ENCODE measurements at regions not wholly inside any gene's neighbourhood (a gene's known extent, or its start where the extent isn't known, plus 50 kb on each side); places are given as distances from the start of the nearest gene placed in this dataset.

- no peak for TF ChIP-seq CTCF (IDR thresholded peaks at IDR 0.05)
- Histone ChIP-seq H3K4me1 (no peaks in the 10 kb centered on the region), H3K4me3 (no peak overlapping the region), H3K9me3 (peaks cover 0 to 5% of the 10 kb centered on the region in 2 donors), H3K27me3 (no peaks in the 10 kb centered on the region), H3K36me3 (no peaks in the 10 kb centered on the region), H3K27ac (no peak overlapping the region)
- DNase-seq (ENCODE audit: low spot score): no peak
Observed at GRCh38 chr22:27131346-27131745, 474.0 kb downstream of the MIAT start.

GRCh38 chr22:27132400-27132799, 475.0 kb downstream of the MIAT start:
- Histone ChIP-seq H3K9me3 (peaks cover 0 to 13% of the 10 kb centered on the region in 2 donors), H3K27ac (no peak overlapping the region), H3K36me3 (no peaks in the 10 kb centered on the region), H3K27me3 (no peaks in the 10 kb centered on the region), H3K4me1 (no peaks in the 10 kb centered on the region), H3K4me3 (no peak overlapping the region)
- DNase-seq (ENCODE audit: low spot score): no peak
- TF ChIP-seq CTCF (IDR thresholded peaks at IDR 0.05): no peak

GRCh38 chr22:27133019-27133431, 475.6 kb downstream of the MIAT start:
- Histone ChIP-seq H3K27ac (no peak overlapping the region), H3K27me3 (no peaks in the 10 kb centered on the region), H3K36me3 (no peaks in the 10 kb centered on the region), H3K4me1 (no peaks in the 10 kb centered on the region), H3K9me3 (peaks cover 0 to 13% of the 10 kb centered on the region in 2 donors), H3K4me3 (no peak overlapping the region)
- no peak for DNase-seq (ENCODE audit: low spot score)
- no peak for TF ChIP-seq CTCF (IDR thresholded peaks at IDR 0.05)

- no peak for DNase-seq (ENCODE audit: low spot score)
- H3K4me1 ChIP-seq: no peaks in the 10 kb centered on the region
- H3K27ac ChIP-seq: no peak overlapping the region
- no peaks in the 10 kb centered on the region for H3K36me3 ChIP-seq
- H3K9me3 ChIP-seq: peaks cover 0 to 13% of the 10 kb centered on the region in 2 donors
- TF ChIP-seq CTCF (IDR thresholded peaks at IDR 0.05): no peak
- no peaks in the 10 kb centered on the region for H3K27me3 ChIP-seq
- no peak overlapping the region for H3K4me3 ChIP-seq
Observed at GRCh38 chr22:27133681-27134314, 476.4 kb downstream of the MIAT start.

- no peak for TF ChIP-seq CTCF (IDR thresholded peaks at IDR 0.05)
- no peak overlapping the region for H3K27ac ChIP-seq
- DNase-seq (ENCODE audit: low spot score): peak; percentile 87
- no peaks in the 10 kb centered on the region for H3K27me3 ChIP-seq
- no peaks in the 10 kb centered on the region for H3K4me1 ChIP-seq
- no peaks in the 10 kb centered on the region for H3K36me3 ChIP-seq
- no peak overlapping the region for H3K4me3 ChIP-seq
- H3K9me3 ChIP-seq: peaks cover 0 to 13% of the 10 kb centered on the region in 2 donors
Observed at GRCh38 chr22:27134315-27134701, 476.9 kb downstream of the MIAT start.

Measured in right atrium auricular region (tissue), 2 donors.